Peyer's patch (tissue), 4 donors: ENCODE measurements at regions not wholly inside any gene's neighbourhood (a gene's known extent, or its start where the extent isn't known, plus 50 kb on each side); places are given as distances from the start of the nearest gene placed in this dataset.

ENCODE experiments used
- CTCF ChIP-seq, 6 experiments: fragments of 450-650 bp in 4 of 6; fragments of 200-600 bp in 2 of 6; sonication (generic) in 1 of 6; IDR thresholded peaks; one replicate each; pipeline ENCODE4 v1.5.1; 2017 to 2019; ENCODE audit warnings: antibody characterized with exemption in 6 of 6, mild to moderate bottlenecking in 3 of 6, moderate library complexity in 1 of 6
- POLR2A ChIP-seq, 2 donors: fragments of 450-650 bp; IDR thresholded peaks; one replicate each; pipeline ENCODE4 v1.5.1; 2017; ENCODE audit warnings: antibody characterized with exemption in 2 of 2, mild to moderate bottlenecking in 2 of 2, moderate library complexity in 2 of 2

DNA sequence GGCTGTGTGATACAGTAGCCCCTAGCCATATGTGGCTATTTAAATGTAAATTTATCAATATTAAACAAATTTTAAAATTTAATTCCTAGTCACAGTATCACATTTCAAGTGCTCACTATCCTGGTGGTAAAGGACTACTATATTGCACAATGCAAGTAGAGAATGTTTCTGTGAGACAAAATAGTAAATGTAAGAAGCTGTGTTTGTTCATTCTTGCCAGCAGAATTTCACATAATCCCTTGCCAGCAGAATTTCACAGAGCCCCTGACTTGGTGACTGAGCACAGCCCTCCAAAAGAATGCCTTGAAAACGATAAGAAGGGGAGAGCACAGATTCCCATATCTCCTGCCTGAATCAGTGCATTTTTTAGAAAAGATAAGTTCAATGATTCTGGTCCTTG lies 75.9 kb upstream of the SELENOP start:
- TF ChIP-seq CTCF (IDR thresholded peaks at IDR 0.05) (no peak), POLR2A (IDR thresholded peaks at IDR 0.05) (no peak)
